ENCODE measurements at regions not wholly inside any gene's neighbourhood (a gene's known extent, or its start where the extent isn't known, plus 50 kb on each side); places are given as distances from the start of the nearest gene placed in this dataset.

- DNase-seq, result peak; percentile 37
Observed at GRCh38 chr5:89283728-89284493, 400.9 kb upstream of the MEF2C start.

GRCh38 chr5:89282554-89283510 is 399.8 kb upstream of the MEF2C start:
- DNase-seq, result peak; percentile 89

- no peak for DNase-seq
Observed at GRCh38 chr5:89281766-89282553, 399.0 kb upstream of the MEF2C start.

- no peak for DNase-seq
Observed at GRCh38 chr5:89281211-89281610, 398.2 kb upstream of the MEF2C start.

GRCh38 chr5:89280103-89281037 is 397.4 kb upstream of the MEF2C start:
- no peak for DNase-seq

GRCh38 chr5:89279391-89280036 is 396.5 kb upstream of the MEF2C start:
- DNase-seq, result no peak

GRCh38 chr5:89277816-89278215 is 394.8 kb upstream of the MEF2C start:
- DNase-seq, result peak; percentile 57

GRCh38 chr5:89276566-89277305 is 393.8 kb upstream of the MEF2C start:
- peak; percentile 56 for DNase-seq

- DNase-seq, result no peak
Observed at GRCh38 chr5:89275066-89275855, 392.3 kb upstream of the MEF2C start.

GRCh38 chr5:89273289-89273688 is 390.3 kb upstream of the MEF2C start:
- no peak for DNase-seq

GRCh38 chr5:89270901-89271300 is 387.9 kb upstream of the MEF2C start:
- no peak for DNase-seq

GRCh38 chr5:89269721-89270120 is 386.7 kb upstream of the MEF2C start:
- no peak for DNase-seq

- peak; percentile 30 for DNase-seq
Observed at GRCh38 chr5:89268460-89268859, 385.5 kb upstream of the MEF2C start.

- DNase-seq, result no peak
Observed at GRCh38 chr5:89267788-89268187, 384.8 kb upstream of the MEF2C start.

- DNase-seq, result peak; percentile 97
Observed at GRCh38 chr5:89265511-89266179, 382.7 kb upstream of the MEF2C start.

GRCh38 chr5:89263846-89264245 is 380.9 kb upstream of the MEF2C start:
- no peak for DNase-seq

- no peak for DNase-seq
Observed at GRCh38 chr5:89262030-89262429, 379.0 kb upstream of the MEF2C start.

GRCh38 chr5:89260254-89260653 is 377.3 kb upstream of the MEF2C start:
- no peak for DNase-seq

GRCh38 chr5:89255845-89256463 is 373.0 kb upstream of the MEF2C start:
- DNase-seq, result peak; percentile 75
